Mucosa of gallbladder (tissue), 1 donor: ENCODE measurements at regions not wholly inside any gene's neighbourhood (a gene's known extent, or its start where the extent isn't known, plus 50 kb on each side); places are given as distances from the start of the nearest gene placed in this dataset.

Experiments
- DNase-seq: peaks from one replicate; pipeline ENCODE4 v3.0.0-alpha.2; 2020; ENCODE audit warnings: low spot score
- donor health status: DM: no; HTN: no; CAD: no.

GRCh38 chr2:217722883-217723472 lies 279.8 kb downstream of the TNS1 start:
- no peak for DNase-seq

GRCh38 chr2:217717646-217718045 lies 285.1 kb downstream of the TNS1 start:
- DNase-seq, result no peak

GRCh38 chr2:217715484-217715883 lies 287.3 kb downstream of the TNS1 start:
- DNase-seq, result no peak

GRCh38 chr2:217714287-217714751 lies 288.5 kb downstream of the TNS1 start:
- peak; percentile 53 for DNase-seq

- peak; percentile 78 for DNase-seq
These were observed 289.2 kb downstream of the TNS1 start for GRCh38 chr2:217713395-217714286.

- no peak for DNase-seq
These were observed 290.4 kb downstream of the TNS1 start for GRCh38 chr2:217712431-217712830.

GRCh38 chr2:217711188-217711587 lies 291.6 kb downstream of the TNS1 start:
- DNase-seq, result no peak

GRCh38 chr2:217710211-217710765 lies 292.5 kb downstream of the TNS1 start:
- DNase-seq, result no peak

GRCh38 chr2:217709478-217710210 lies 293.2 kb downstream of the TNS1 start:
- no peak for DNase-seq

- DNase-seq, result peak; percentile 20
These were observed 295.6 kb downstream of the TNS1 start for GRCh38 chr2:217707131-217707611.

GRCh38 chr2:217706513-217706912 lies 296.3 kb downstream of the TNS1 start:
- DNase-seq, result no peak

- DNase-seq, result no peak
These were observed 296.7 kb downstream of the TNS1 start for GRCh38 chr2:217706095-217706494.

- no peak for DNase-seq
These were observed 297.3 kb downstream of the TNS1 start for GRCh38 chr2:217705461-217705860.

GRCh38 chr2:217703999-217704398 lies 298.8 kb downstream of the TNS1 start:
- no peak for DNase-seq

- no peak for DNase-seq
These were observed 299.7 kb downstream of the TNS1 start for GRCh38 chr2:217703102-217703501.

- no peak for DNase-seq
These were observed 301.2 kb downstream of the TNS1 start for GRCh38 chr2:217701622-217702021.

GRCh38 chr2:217698691-217699090 lies 304.1 kb downstream of the TNS1 start:
- DNase-seq, result no peak

- DNase-seq, result no peak
These were observed 307.7 kb downstream of the TNS1 start for GRCh38 chr2:217695033-217695520.

- no peak for DNase-seq
These were observed 308.5 kb downstream of the TNS1 start for GRCh38 chr2:217694291-217694690.

- DNase-seq, result no peak
These were observed 309.4 kb downstream of the TNS1 start for GRCh38 chr2:217693363-217693762.

GRCh38 chr2:217691920-217692666 lies 310.7 kb downstream of the TNS1 start:
- peak; percentile 58 for DNase-seq
